GM23338 (cell line): ENCODE measurements at regions not wholly inside any gene's neighbourhood (a gene's known extent, or its start where the extent isn't known, plus 50 kb on each side); places are given as distances from the start of the nearest gene placed in this dataset.

Experiments
- ATAC-seq: fragments of 200-7000 bp; cut with Tn5 transposase; 3 replicates; pipeline ENCODE4 v1.9.1; 2020
- DNase-seq: peaks from one replicate; pipeline ENCODE4 v3.0.0-alpha.2; 2015; ENCODE audit warnings: low spot score
- H2AFZ ChIP-seq: fragments of 200-600 bp; sonication (generic); 2 replicates; pipeline ENCODE4 v1.8.0; 2016; ENCODE audit warnings: antibody characterized with exemption, mild to moderate bottlenecking, moderate library complexity
- H3F3A ChIP-seq: fragments of 200-600 bp; sonication (generic); replicated peaks from 2 replicates; pipeline ENCODE4 v1.8.0; 2017; ENCODE audit warnings: antibody characterized with exemption, mixed run types, low read depth
- H3K27ac ChIP-seq: fragments of 200-600 bp; sonication (generic); 2 replicates; pipeline ENCODE4 v1.6.1; 2016; ENCODE audit warnings: low read depth
- H3K27me3 ChIP-seq: fragments of 200-600 bp; sonication (generic); 2 replicates; pipeline ENCODE4 v1.8.0; 2016; ENCODE audit warnings: mild to moderate bottlenecking, mixed run types, moderate library complexity; ENCODE audit not compliant: insufficient read depth
- H3K36me3 ChIP-seq: fragments of 200-600 bp; sonication (generic); 2 replicates; pipeline ENCODE4 v1.8.0; 2016; ENCODE audit warnings: mild to moderate bottlenecking; ENCODE audit not compliant: insufficient read depth
- H3K4me1 ChIP-seq: fragments of 200-600 bp; sonication (generic); 2 replicates; pipeline ENCODE4 v1.8.0; 2016; ENCODE audit warnings: mild to moderate bottlenecking, moderate library complexity; ENCODE audit not compliant: insufficient read depth
- H3K4me2 ChIP-seq: fragments of 200-600 bp; sonication (generic); 2 replicates; pipeline ENCODE4 v1.7.1; 2017; ENCODE audit warnings: mixed run types
- H3K4me3 ChIP-seq: fragments of 200-600 bp; sonication (generic); 2 replicates; pipeline ENCODE4 v1.6.1; 2016; ENCODE audit warnings: mixed run types
- H3K79me2 ChIP-seq: fragments of 200-600 bp; sonication (generic); replicated peaks from 2 replicates; pipeline ENCODE4 v1.8.0; 2017; ENCODE audit warnings: mild to moderate bottlenecking; ENCODE audit not compliant: insufficient read depth
- H3K9me2 ChIP-seq: fragments of 200-600 bp; sonication (generic); 2 replicates; pipeline ENCODE4 v1.8.0; 2017; ENCODE audit not compliant: insufficient read depth
- H4K20me1 ChIP-seq: fragments of 200-600 bp; sonication (generic); replicated peaks from 2 replicates; pipeline ENCODE4 v1.8.0; 2017; ENCODE audit warnings: mild to moderate bottlenecking; ENCODE audit not compliant: insufficient read depth
- H3K27ac Mint-ChIP-seq: 2 replicates; pipeline ENCODE4 v1.8.0; 2020; ENCODE audit warnings: inconsistent platforms, mild to moderate bottlenecking, moderate library complexity, mixed read lengths
- H3K27me3 Mint-ChIP-seq: 3 replicates; pipeline ENCODE4 v1.8.0; 2022; ENCODE audit warnings: low read depth, mild to moderate bottlenecking, moderate library complexity, mixed read lengths, inconsistent platforms; ENCODE audit not compliant: insufficient read depth, poor library complexity
- H3K36me3 Mint-ChIP-seq: 3 replicates; pipeline ENCODE4 v1.8.0; 2021; ENCODE audit warnings: low read depth, mild to moderate bottlenecking, inconsistent platforms, moderate library complexity, mixed read lengths
- H3K4me1 Mint-ChIP-seq: 3 replicates; pipeline ENCODE4 v1.8.0; 2020; ENCODE audit warnings: mild to moderate bottlenecking, inconsistent platforms, mixed read lengths
- H3K4me3 Mint-ChIP-seq: 3 replicates; pipeline ENCODE4 v1.8.0; 2021; ENCODE audit warnings: moderate library complexity, mild to moderate bottlenecking, inconsistent platforms, mixed read lengths
- H3K9me3 Mint-ChIP-seq: 3 replicates; pipeline ENCODE4 v1.8.0; 2020; ENCODE audit warnings: moderate library complexity, mild to moderate bottlenecking, inconsistent platforms, mixed read lengths
- CREB1 ChIP-seq: fragments of 250-450 bp; sonication (Bioruptor Pico); IDR thresholded peaks from 2 replicates; pipeline ENCODE4 v1.5.0; 2020; ENCODE audit warnings: low read depth, mild to moderate bottlenecking, moderate library complexity
- EZH2 ChIP-seq: fragments of 200-600 bp; sonication (generic); IDR thresholded peaks from one replicate; pipeline ENCODE4 v1.8.0; 2017; ENCODE audit warnings: antibody characterized with exemption, mild to moderate bottlenecking, low read depth; ENCODE audit not compliant: unreplicated experiment
- EZH2phosphoT487 ChIP-seq: fragments of 200-600 bp; sonication (generic); IDR thresholded peaks from one replicate; pipeline ENCODE4 v1.8.1; 2018; ENCODE audit warnings: antibody characterized with exemption; ENCODE audit not compliant: unreplicated experiment
- JUNB ChIP-seq: IDR thresholded peaks from one replicate; pipeline ENCODE4 v1.6.1; 2016; ENCODE audit warnings: antibody characterized with exemption; ENCODE audit not compliant: unreplicated experiment
- NANOG ChIP-seq: IDR thresholded peaks from 2 replicates; pipeline ENCODE4 v1.6.1; 2016; ENCODE audit warnings: antibody characterized with exemption, borderline replicate concordance
- POLR2AphosphoS5 ChIP-seq: IDR thresholded peaks from 2 replicates; pipeline ENCODE4 v1.6.1; 2016; ENCODE audit warnings: antibody characterized with exemption, low read depth
- STAT1 ChIP-seq: IDR thresholded peaks from one replicate; pipeline ENCODE4 v1.6.1; 2016; ENCODE audit warnings: antibody characterized with exemption; ENCODE audit not compliant: unreplicated experiment
- ZNF114 ChIP-seq: fragments of 250-450 bp; sonication (Bioruptor Pico); IDR thresholded peaks from 2 replicates; pipeline ENCODE4 v1.5.0; 2020; ENCODE audit warnings: mild to moderate bottlenecking, moderate library complexity
- ZNF331 ChIP-seq: fragments of 250-450 bp; sonication (Bioruptor Pico); IDR thresholded peaks from 2 replicates; pipeline ENCODE4 v1.5.0; 2020; ENCODE audit warnings: low read depth, mild to moderate bottlenecking, moderate library complexity
- TF ChIP-seq, protein P1 (sequence below): fragments of 250-450 bp; sonication (Bioruptor Pico); IDR thresholded peaks from 2 replicates; pipeline ENCODE4 v1.5.0; 2020; ENCODE audit warnings: mild to moderate bottlenecking, moderate library complexity
- TF ChIP-seq, protein P2 (sequence below): IDR thresholded peaks from one replicate; pipeline ENCODE4 v1.6.1; 2018; ENCODE audit warnings: antibody characterized with exemption; ENCODE audit not compliant: unreplicated experiment
- TF ChIP-seq, protein P3 (sequence below): IDR thresholded peaks from 2 replicates; pipeline ENCODE4 v1.6.1; 2016; ENCODE audit warnings: antibody characterized with exemption
- TF ChIP-seq, protein P4 (sequence below), 2 experiments: fragments of 200-600 bp in 1 of 2; sonication (generic) in 1 of 2; conservative IDR thresholded peaks; 2 replicates each; pipeline versions ENCODE4 v1.5.1 to v1.6.1; 2016 to 2017; ENCODE audit warnings: antibody characterized with exemption in 2 of 2, low read depth in 2 of 2, mild to moderate bottlenecking in 2 of 2, moderate library complexity in 1 of 2

DNA sequence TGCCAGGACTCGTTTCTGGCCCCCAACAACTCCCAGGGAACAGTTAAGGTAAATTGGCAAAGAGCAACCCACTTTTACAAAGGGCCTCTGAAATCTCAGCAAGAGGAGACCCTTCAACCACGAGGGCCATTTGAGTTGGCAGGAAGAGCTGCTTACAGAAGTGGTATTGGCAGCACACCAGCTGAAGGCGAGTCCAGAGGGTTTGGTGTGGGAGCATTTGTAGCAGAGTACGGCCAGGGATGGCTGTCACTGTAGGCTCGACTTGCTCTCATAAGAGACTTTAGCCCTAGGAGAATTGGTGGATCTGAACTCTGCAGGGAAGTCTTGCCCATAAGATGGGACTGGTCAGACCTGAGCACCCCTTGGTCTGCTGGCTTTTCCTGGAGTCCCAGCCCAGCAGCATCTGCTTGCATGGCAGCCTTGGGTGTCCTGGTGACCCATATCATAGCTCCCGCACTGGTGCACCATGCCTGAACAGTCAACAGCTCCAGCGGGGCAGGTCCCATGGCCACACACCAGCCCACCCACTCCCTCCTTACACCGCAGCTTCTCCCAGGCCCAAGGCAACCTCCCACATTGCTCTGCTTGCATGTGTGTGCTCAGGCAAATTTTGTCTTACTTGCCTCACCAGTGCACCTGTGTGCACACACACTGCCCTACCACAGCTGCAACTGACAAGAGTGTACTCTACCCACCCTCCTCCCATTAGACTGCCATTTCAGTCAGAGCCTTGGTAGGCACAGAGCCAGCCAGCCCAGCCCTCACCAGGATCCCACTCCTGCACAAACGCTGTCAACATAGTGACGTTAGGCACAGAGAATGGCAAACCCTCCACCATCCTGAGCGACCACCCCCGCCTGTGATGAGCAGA lies 861.6 kb upstream of the DPPA4 start:
- no peak overlapping the region for H3K27ac Mint-ChIP-seq
- H2AFZ ChIP-seq, result no peak overlapping the region
- no peaks in the 10 kb centered on the region for H3K36me3 ChIP-seq

More for the DNA sequence above, 861.6 kb upstream of the DPPA4 start:
- Mint-ChIP-seq H3K4me1 (no peaks in the 10 kb centered on the region), H3K9me3 (peaks cover 19% of the 10 kb centered on the region), H3K36me3 (peaks cover 9% of the 10 kb centered on the region; the same call in 2 of the 3 replicates), H3K4me3 (no peak overlapping the region), H3K27me3 (no peaks in the 10 kb centered on the region)
- H3K9me2 ChIP-seq, result no peaks in the 10 kb centered on the region; the same call in 1 of the 2 replicates
- H3K79me2 ChIP-seq, result no peaks in the 10 kb centered on the region
- no peaks in the 10 kb centered on the region for H3F3A ChIP-seq
- no peaks in the 10 kb centered on the region for H3K4me1 ChIP-seq
- H3K27ac ChIP-seq, result no peak overlapping the region
- H3K4me2 ChIP-seq, result no peak overlapping the region
- ATAC-seq, result no peak
- H3K27me3 ChIP-seq, result no peaks in the 10 kb centered on the region
- no peak overlapping the region for H3K4me3 ChIP-seq
- TF ChIP-seq JUNB, result no peak
- TF ChIP-seq, protein P1, sequence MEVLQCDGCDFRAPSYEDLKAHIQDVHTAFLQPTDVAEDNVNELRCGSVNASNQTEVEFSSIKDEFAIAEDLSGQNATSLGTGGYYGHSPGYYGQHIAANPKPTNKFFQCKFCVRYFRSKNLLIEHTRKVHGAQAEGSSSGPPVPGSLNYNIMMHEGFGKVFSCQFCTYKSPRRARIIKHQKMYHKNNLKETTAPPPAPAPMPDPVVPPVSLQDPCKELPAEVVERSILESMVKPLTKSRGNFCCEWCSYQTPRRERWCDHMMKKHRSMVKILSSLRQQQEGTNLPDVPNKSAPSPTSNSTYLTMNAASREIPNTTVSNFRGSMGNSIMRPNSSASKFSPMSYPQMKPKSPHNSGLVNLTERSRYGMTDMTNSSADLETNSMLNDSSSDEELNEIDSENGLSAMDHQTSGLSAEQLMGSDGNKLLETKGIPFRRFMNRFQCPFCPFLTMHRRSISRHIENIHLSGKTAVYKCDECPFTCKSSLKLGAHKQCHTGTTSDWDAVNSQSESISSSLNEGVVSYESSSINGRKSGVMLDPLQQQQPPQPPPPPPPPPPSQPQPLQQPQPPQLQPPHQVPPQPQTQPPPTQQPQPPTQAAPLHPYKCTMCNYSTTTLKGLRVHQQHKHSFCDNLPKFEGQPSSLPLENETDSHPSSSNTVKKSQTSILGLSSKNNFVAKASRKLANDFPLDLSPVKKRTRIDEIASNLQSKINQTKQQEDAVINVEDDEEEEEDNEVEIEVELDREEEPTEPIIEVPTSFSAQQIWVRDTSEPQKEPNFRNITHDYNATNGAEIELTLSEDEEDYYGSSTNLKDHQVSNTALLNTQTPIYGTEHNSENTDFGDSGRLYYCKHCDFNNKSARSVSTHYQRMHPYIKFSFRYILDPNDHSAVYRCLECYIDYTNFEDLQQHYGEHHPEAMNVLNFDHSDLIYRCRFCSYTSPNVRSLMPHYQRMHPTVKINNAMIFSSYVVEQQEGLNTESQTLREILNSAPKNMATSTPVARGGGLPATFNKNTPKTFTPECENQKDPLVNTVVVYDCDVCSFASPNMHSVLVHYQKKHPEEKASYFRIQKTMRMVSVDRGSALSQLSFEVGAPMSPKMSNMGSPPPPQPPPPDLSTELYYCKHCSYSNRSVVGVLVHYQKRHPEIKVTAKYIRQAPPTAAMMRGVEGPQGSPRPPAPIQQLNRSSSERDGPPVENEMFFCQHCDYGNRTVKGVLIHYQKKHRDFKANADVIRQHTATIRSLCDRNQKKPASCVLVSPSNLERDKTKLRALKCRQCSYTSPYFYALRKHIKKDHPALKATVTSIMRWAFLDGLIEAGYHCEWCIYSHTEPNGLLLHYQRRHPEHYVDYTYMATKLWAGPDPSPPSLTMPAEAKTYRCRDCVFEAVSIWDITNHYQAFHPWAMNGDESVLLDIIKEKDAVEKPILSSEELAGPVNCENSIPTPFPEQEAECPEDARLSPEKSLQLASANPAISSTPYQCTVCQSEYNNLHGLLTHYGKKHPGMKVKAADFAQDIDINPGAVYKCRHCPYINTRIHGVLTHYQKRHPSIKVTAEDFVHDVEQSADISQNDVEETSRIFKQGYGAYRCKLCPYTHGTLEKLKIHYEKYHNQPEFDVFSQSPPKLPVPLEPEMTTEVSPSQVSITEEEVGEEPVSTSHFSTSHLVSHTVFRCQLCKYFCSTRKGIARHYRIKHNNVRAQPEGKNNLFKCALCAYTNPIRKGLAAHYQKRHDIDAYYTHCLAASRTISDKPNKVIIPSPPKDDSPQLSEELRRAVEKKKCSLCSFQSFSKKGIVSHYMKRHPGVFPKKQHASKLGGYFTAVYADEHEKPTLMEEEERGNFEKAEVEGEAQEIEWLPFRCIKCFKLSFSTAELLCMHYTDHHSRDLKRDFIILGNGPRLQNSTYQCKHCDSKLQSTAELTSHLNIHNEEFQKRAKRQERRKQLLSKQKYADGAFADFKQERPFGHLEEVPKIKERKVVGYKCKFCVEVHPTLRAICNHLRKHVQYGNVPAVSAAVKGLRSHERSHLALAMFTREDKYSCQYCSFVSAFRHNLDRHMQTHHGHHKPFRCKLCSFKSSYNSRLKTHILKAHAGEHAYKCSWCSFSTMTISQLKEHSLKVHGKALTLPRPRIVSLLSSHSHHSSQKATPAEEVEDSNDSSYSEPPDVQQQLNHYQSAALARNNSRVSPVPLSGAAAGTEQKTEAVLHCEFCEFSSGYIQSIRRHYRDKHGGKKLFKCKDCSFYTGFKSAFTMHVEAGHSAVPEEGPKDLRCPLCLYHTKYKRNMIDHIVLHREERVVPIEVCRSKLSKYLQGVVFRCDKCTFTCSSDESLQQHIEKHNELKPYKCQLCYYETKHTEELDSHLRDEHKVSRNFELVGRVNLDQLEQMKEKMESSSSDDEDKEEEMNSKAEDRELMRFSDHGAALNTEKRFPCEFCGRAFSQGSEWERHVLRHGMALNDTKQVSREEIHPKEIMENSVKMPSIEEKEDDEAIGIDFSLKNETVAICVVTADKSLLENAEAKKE, result no peak
- no peak for TF ChIP-seq NANOG
- TF ChIP-seq EZH2phosphoT487, result no peak
- TF ChIP-seq, protein P2, sequence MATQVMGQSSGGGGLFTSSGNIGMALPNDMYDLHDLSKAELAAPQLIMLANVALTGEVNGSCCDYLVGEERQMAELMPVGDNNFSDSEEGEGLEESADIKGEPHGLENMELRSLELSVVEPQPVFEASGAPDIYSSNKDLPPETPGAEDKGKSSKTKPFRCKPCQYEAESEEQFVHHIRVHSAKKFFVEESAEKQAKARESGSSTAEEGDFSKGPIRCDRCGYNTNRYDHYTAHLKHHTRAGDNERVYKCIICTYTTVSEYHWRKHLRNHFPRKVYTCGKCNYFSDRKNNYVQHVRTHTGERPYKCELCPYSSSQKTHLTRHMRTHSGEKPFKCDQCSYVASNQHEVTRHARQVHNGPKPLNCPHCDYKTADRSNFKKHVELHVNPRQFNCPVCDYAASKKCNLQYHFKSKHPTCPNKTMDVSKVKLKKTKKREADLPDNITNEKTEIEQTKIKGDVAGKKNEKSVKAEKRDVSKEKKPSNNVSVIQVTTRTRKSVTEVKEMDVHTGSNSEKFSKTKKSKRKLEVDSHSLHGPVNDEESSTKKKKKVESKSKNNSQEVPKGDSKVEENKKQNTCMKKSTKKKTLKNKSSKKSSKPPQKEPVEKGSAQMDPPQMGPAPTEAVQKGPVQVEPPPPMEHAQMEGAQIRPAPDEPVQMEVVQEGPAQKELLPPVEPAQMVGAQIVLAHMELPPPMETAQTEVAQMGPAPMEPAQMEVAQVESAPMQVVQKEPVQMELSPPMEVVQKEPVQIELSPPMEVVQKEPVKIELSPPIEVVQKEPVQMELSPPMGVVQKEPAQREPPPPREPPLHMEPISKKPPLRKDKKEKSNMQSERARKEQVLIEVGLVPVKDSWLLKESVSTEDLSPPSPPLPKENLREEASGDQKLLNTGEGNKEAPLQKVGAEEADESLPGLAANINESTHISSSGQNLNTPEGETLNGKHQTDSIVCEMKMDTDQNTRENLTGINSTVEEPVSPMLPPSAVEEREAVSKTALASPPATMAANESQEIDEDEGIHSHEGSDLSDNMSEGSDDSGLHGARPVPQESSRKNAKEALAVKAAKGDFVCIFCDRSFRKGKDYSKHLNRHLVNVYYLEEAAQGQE, result no peak
- TF ChIP-seq CREB1 (CRISPR knock-in tag), result no peak
- TF ChIP-seq ZNF331 (CRISPR knock-in tag), result no peak
- TF ChIP-seq, protein P3, sequence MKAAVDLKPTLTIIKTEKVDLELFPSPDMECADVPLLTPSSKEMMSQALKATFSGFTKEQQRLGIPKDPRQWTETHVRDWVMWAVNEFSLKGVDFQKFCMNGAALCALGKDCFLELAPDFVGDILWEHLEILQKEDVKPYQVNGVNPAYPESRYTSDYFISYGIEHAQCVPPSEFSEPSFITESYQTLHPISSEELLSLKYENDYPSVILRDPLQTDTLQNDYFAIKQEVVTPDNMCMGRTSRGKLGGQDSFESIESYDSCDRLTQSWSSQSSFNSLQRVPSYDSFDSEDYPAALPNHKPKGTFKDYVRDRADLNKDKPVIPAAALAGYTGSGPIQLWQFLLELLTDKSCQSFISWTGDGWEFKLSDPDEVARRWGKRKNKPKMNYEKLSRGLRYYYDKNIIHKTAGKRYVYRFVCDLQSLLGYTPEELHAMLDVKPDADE, result no peak
- no peak for TF ChIP-seq POLR2AphosphoS5
- TF ChIP-seq, protein P4, sequence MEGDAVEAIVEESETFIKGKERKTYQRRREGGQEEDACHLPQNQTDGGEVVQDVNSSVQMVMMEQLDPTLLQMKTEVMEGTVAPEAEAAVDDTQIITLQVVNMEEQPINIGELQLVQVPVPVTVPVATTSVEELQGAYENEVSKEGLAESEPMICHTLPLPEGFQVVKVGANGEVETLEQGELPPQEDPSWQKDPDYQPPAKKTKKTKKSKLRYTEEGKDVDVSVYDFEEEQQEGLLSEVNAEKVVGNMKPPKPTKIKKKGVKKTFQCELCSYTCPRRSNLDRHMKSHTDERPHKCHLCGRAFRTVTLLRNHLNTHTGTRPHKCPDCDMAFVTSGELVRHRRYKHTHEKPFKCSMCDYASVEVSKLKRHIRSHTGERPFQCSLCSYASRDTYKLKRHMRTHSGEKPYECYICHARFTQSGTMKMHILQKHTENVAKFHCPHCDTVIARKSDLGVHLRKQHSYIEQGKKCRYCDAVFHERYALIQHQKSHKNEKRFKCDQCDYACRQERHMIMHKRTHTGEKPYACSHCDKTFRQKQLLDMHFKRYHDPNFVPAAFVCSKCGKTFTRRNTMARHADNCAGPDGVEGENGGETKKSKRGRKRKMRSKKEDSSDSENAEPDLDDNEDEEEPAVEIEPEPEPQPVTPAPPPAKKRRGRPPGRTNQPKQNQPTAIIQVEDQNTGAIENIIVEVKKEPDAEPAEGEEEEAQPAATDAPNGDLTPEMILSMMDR (conservative IDR thresholded peaks at IDR 0.05; ENCODE audit: low read depth in 2 of 2), result no peak
- no peak for TF ChIP-seq ZNF114 (CRISPR knock-in tag)
- no peak for TF ChIP-seq EZH2
- TF ChIP-seq STAT1, result no peak
- no peaks in the 10 kb centered on the region for H4K20me1 ChIP-seq
- DNase-seq, result no peak
